ENCODE measurements at regions not wholly inside any gene's neighbourhood (a gene's known extent, or its start where the extent isn't known, plus 50 kb on each side); places are given as distances from the start of the nearest gene placed in this dataset.

DNA sequence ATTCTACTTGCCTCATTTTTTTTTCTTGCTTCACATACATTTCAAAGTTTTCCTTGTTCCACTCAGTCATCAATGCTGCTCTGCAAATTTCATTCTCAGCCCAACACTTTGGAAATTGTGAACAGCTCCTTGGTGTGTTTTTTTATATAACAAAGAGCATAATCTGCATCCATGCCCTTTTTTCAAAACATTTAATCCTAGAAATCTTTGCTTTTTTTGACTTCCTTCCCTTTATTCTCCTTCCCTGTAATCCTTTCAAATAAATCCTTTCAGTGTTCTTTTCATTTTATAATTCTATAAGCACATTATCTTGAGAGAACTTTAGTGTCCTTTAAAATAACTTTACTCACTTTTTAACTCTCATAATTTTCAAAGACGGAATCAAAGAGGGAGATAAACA, 1150.8 kb downstream of the SI start:
- TF ChIP-seq CTCF (IDR thresholded peaks at IDR 0.05; ENCODE audit: insufficient read depth, low read depth, low read length): no peak
- DNase-seq (ENCODE audit: low read depth): no peak
- H3K4me3 ChIP-seq (ENCODE audit: low read depth, low read length): no peak overlapping the region
- no peaks in the 10 kb centered on the region for H3K36me3 ChIP-seq (ENCODE audit: control insufficient read depth, insufficient read depth, low read length)
- POLR2A ChIA-PET: no interaction called here
- no peaks in the 10 kb centered on the region for H3K27me3 ChIP-seq (ENCODE audit: control insufficient read depth, insufficient read depth, low read length)
- CTCF ChIA-PET: no interaction called here

DNA sequence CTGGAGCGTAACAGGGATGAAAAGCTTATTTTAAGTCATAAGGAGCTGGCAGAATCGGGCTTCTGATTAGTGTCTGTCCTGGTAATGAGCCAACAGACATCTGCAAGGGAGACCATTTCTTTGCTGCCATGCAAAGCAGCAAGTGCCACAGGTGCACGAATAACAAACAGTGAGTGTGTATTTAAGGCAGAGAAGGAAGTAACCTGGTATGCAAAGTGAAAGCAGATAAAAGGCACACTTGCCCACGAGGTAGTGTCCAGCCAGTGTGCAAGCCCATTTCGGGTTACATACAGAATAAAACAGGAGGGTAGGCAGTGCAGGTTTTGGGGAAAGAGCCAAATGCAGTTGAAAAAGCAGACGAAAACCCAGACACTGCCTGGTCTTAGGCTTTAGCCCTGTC, 1153.7 kb downstream of the SI start:
- H3K36me3 ChIP-seq (ENCODE audit: control insufficient read depth, insufficient read depth, low read length): no peaks in the 10 kb centered on the region
- DNase-seq (ENCODE audit: low read depth): no peak
- CTCF ChIA-PET: no interaction called here
- POLR2A ChIA-PET: no interaction called here
- no peaks in the 10 kb centered on the region for H3K27me3 ChIP-seq (ENCODE audit: control insufficient read depth, insufficient read depth, low read length)
- no peak for TF ChIP-seq CTCF (IDR thresholded peaks at IDR 0.05; ENCODE audit: insufficient read depth, low read depth, low read length)
- no peak overlapping the region for H3K4me3 ChIP-seq (ENCODE audit: low read depth, low read length)

DNA sequence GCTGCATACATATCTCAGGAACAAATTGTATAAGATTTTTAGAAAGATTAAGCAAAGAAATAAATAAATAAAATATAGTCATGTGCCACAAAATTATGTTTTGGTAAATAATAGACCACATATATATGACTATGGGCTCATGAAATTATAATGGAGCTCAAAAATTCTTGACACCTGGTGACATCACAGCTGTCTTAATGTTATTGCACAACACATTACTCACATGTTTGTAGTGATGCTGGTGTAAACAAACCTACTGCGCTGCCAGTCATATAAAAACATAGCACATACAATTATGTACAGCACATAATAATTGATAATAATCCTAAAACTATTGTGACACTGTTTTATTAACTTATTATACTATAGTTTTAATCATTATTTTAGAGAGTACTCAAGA, 1159.1 kb downstream of the SI start:
- no peak for DNase-seq (ENCODE audit: low read depth)

DNA sequence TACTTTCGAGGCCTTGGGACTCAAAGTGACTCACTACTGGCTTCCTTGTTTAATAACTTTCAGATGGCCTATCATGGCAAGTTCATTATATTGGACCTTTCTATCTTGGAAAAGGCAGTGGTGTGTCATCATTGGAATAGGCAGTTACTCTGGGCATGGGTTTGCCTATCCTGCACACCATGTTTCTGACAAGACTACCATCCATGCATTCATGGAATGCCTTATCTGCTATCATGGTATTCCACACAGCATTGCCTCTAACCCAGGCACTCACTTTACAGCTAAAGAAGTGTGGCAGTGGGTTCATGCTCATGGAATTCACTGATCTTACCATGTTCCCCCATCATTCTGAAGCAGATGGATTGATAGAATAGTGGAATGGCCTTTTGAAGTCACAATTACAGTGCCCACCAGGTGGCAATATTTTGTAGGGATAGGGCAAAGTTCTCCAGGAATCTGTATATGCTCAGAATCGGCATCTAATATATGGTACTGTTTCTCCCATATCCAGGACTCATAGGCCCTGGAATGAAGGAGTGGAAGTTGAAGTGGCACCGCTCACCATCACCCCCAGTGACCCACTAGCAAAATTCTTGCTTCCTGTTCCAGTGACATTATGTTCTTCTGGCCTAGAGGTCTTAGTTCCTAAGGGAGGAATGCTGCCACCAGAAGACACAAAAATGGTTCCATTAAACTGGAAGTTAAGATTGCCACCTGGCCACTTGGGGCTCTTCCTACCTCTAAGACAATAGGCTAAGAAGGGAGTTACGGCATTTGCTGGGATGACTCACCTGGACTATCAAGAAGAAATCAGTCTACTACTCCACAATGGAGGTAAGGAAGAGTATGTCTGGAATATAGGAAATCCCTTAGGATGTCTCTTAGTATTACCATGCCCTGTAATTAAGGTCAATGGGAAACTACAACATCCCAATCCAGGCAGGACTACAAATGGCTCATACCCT, 1161.4 kb downstream of the SI start:
- no peak for DNase-seq (ENCODE audit: low read depth)
- ChIA-PET CTCF (no interaction called here), POLR2A (no interaction called here)
- Histone ChIP-seq H3K27me3 (ENCODE audit: control insufficient read depth, insufficient read depth, low read length) (no peaks in the 10 kb centered on the region), H3K4me3 (ENCODE audit: low read depth, low read length) (no peak overlapping the region), H3K36me3 (ENCODE audit: control insufficient read depth, insufficient read depth, low read length) (no peaks in the 10 kb centered on the region)
- TF ChIP-seq CTCF (IDR thresholded peaks at IDR 0.05; ENCODE audit: insufficient read depth, low read depth, low read length): no peak

More for the DNA sequence above, 1159.1 kb downstream of the SI start:
- POLR2A ChIA-PET: no interaction called here
- Histone ChIP-seq H3K27me3 (ENCODE audit: control insufficient read depth, insufficient read depth, low read length) (no peaks in the 10 kb centered on the region), H3K36me3 (ENCODE audit: control insufficient read depth, insufficient read depth, low read length) (no peaks in the 10 kb centered on the region), H3K4me3 (ENCODE audit: low read depth, low read length) (no peak overlapping the region)
- no peak for TF ChIP-seq CTCF (IDR thresholded peaks at IDR 0.05; ENCODE audit: insufficient read depth, low read depth, low read length)
- CTCF ChIA-PET: no interaction called here

DNA sequence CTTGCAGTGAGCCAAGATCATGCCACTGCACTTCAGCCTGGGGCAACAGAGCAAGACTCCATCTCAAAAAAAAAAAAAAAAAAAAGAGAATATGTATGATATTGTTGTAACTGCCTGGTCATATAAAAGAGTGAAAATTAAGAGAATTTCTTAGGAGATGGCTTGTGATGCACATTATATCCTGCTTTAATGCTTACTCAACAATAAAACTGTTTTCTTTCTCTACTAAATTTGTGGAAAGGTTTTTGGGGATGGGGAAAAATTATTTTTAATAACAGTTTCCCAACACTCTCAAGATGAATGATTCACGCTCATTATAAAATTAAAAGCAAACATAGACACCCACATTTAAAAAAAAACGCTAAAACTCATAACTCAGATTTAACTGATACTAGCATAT, 1163.0 kb downstream of the SI start:
- H3K27me3 ChIP-seq (ENCODE audit: control insufficient read depth, insufficient read depth, low read length): no peaks in the 10 kb centered on the region
- TF ChIP-seq CTCF (IDR thresholded peaks at IDR 0.05; ENCODE audit: insufficient read depth, low read depth, low read length): no peak
- no peaks in the 10 kb centered on the region for H3K36me3 ChIP-seq (ENCODE audit: control insufficient read depth, insufficient read depth, low read length)
- POLR2A ChIA-PET: interaction anchor here (0.6 kb wide), 1 partner anchor 224 kb away, joined by 4 read pairs; no protein-coding TSS in a partner anchor
- DNase-seq (ENCODE audit: low read depth): no peak
- CTCF ChIA-PET: no interaction called here
- no peak overlapping the region for H3K4me3 ChIP-seq (ENCODE audit: low read depth, low read length)
